HFFc6 (cell line): ENCODE measurements at regions not wholly inside any gene's neighbourhood (a gene's known extent, or its start where the extent isn't known, plus 50 kb on each side); places are given as distances from the start of the nearest gene placed in this dataset.
"Not testable (repeated sequence)": the region's sequence is repeated elsewhere in the genome, so short reads cannot be mapped to it uniquely, and the experiment has no call there.

Source experiments
- DNase-seq: peaks from one replicate; pipeline ENCODE4 v3.0.0-alpha.2; 2018
- H3K27ac Mint-ChIP-seq: 2 replicates; pipeline ENCODE4 v1.8.0; 2020; ENCODE audit warnings: mild to moderate bottlenecking, mixed read lengths
- H3K27me3 Mint-ChIP-seq: 2 replicates; pipeline ENCODE4 v1.8.0; 2021; ENCODE audit warnings: mild to moderate bottlenecking, moderate library complexity, mixed read lengths; ENCODE audit not compliant: insufficient read depth
- H3K36me3 Mint-ChIP-seq: 2 replicates; pipeline ENCODE4 v1.8.0; 2021; ENCODE audit warnings: low read depth, mixed read lengths
- H3K4me1 Mint-ChIP-seq: 2 replicates; pipeline ENCODE4 v1.8.0; 2020; ENCODE audit warnings: low read depth, mixed read lengths
- H3K4me3 Mint-ChIP-seq: 2 replicates; pipeline ENCODE4 v1.8.0; 2020; ENCODE audit warnings: mild to moderate bottlenecking, moderate library complexity, mixed read lengths
- H3K9me3 Mint-ChIP-seq: 2 replicates; pipeline ENCODE4 v1.8.0; 2020; ENCODE audit warnings: mild to moderate bottlenecking, mixed read lengths
- TF ChIP-seq, protein P1 (sequence below): fragments of 200-600 bp; sonication (generic); IDR thresholded peaks from 2 replicates; pipeline ENCODE4 v1.5.0; 2021; ENCODE audit warnings: antibody characterized with exemption, mild to moderate bottlenecking

GRCh38 chr14:28999656-29000055, 233.1 kb downstream of the FOXG1 start:
- Mint-ChIP-seq H3K4me1 (no peaks in the 10 kb centered on the region; the same call in 1 of the 2 replicates), H3K27ac (no peak overlapping the region), H3K27me3 (no peaks in the 10 kb centered on the region; the same call in none of the 2 replicates), H3K4me3 (no peak overlapping the region), H3K36me3 (no peaks in the 10 kb centered on the region), H3K9me3 (no peaks in the 10 kb centered on the region)
- DNase-seq, result no peak
- TF ChIP-seq, protein P1, sequence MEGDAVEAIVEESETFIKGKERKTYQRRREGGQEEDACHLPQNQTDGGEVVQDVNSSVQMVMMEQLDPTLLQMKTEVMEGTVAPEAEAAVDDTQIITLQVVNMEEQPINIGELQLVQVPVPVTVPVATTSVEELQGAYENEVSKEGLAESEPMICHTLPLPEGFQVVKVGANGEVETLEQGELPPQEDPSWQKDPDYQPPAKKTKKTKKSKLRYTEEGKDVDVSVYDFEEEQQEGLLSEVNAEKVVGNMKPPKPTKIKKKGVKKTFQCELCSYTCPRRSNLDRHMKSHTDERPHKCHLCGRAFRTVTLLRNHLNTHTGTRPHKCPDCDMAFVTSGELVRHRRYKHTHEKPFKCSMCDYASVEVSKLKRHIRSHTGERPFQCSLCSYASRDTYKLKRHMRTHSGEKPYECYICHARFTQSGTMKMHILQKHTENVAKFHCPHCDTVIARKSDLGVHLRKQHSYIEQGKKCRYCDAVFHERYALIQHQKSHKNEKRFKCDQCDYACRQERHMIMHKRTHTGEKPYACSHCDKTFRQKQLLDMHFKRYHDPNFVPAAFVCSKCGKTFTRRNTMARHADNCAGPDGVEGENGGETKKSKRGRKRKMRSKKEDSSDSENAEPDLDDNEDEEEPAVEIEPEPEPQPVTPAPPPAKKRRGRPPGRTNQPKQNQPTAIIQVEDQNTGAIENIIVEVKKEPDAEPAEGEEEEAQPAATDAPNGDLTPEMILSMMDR, result no peak

- no peak overlapping the region for H3K27ac Mint-ChIP-seq
- no peaks in the 10 kb centered on the region for H3K27me3 Mint-ChIP-seq
- H3K4me1 Mint-ChIP-seq, result no peaks in the 10 kb centered on the region; the same call in 1 of the 2 replicates
- no peak overlapping the region for H3K4me3 Mint-ChIP-seq
- no peak for DNase-seq
- no peaks in the 10 kb centered on the region for H3K9me3 Mint-ChIP-seq
- TF ChIP-seq, protein P1, result no peak
- no peaks in the 10 kb centered on the region for H3K36me3 Mint-ChIP-seq
Observed at GRCh38 chr14:29005647-29006046, 239.1 kb downstream of the FOXG1 start.

- Mint-ChIP-seq H3K9me3 (no peaks in the 10 kb centered on the region), H3K4me3 (no peak overlapping the region), H3K27me3 (peaks cover under 1% of the 10 kb centered on the region), H3K27ac (no peak overlapping the region), H3K36me3 (no peaks in the 10 kb centered on the region), H3K4me1 (no peaks in the 10 kb centered on the region)
- DNase-seq, result no peak
- TF ChIP-seq, protein P1, result no peak
Observed at GRCh38 chr14:29007990-29008389, 241.4 kb downstream of the FOXG1 start.

DNA sequence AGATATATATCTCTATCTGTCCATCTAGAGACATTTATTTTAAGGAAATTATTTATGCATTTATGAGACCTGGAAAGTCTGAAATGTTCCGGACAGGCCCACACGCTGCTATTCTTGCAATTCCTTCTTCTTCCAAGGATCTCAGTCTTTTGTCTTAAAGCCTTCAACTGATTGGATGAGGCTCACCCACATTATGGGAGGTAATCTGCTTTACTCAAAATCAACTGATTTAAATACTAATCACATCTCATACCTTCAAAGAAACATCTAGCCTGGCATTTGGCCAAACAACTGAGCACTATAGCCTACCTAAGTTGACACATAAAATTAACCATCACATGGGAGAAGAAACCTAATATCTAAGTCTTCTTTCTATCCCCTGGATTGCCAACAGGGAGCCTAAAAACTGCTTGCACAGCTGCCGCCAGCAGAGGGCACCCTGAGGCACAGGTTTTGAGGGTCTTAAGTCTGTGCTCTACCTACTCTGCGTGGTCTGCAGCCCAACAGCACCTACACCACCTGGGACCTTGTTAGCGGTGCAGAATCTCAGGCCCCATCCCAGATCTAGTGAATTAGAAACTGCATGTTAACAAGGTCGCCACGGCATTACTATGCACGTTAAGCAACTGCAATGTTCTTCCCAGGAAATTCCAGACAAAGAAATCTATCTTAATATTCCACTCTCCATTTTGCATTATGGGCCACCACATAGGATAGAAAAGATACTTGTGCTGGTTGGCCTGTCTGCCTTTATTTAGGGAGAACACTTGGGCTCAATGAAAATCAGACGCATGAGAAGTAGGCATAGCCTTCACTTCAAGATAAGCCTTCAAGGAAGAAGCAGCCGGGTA, 249.7 kb downstream of the FOXG1 start:
- Mint-ChIP-seq H3K9me3 (no peaks in the 10 kb centered on the region), H3K27ac (no peak overlapping the region), H3K27me3 (peaks cover 4% of the 10 kb centered on the region), H3K4me1 (no peaks in the 10 kb centered on the region), H3K4me3 (no peak overlapping the region), H3K36me3 (no peaks in the 10 kb centered on the region)
- TF ChIP-seq, protein P1, result peak; percentile 92
- DNase-seq, result peak; percentile 16

- DNase-seq, H3K27me3 Mint-ChIP-seq, H3K4me3 Mint-ChIP-seq, H3K4me1 Mint-ChIP-seq, H3K27ac Mint-ChIP-seq: not testable (repeated sequence)
- H3K9me3 Mint-ChIP-seq, result peaks cover 20% of the 10 kb centered on the region
- peaks cover 17% of the 10 kb centered on the region for H3K36me3 Mint-ChIP-seq
Observed at GRCh38 chr14:29023505-29023904, 256.9 kb downstream of the FOXG1 start.

GRCh38 chr14:29027441-29027840, 260.9 kb downstream of the FOXG1 start:
- H3K4me1 Mint-ChIP-seq, result peaks cover 24% of the 10 kb centered on the region
- not testable (repeated sequence) for H3K4me3 Mint-ChIP-seq, DNase-seq, H3K27ac Mint-ChIP-seq, H3K27me3 Mint-ChIP-seq
- H3K9me3 Mint-ChIP-seq, result peaks cover 20% of the 10 kb centered on the region
- peaks cover 17% of the 10 kb centered on the region for H3K36me3 Mint-ChIP-seq

DNA sequence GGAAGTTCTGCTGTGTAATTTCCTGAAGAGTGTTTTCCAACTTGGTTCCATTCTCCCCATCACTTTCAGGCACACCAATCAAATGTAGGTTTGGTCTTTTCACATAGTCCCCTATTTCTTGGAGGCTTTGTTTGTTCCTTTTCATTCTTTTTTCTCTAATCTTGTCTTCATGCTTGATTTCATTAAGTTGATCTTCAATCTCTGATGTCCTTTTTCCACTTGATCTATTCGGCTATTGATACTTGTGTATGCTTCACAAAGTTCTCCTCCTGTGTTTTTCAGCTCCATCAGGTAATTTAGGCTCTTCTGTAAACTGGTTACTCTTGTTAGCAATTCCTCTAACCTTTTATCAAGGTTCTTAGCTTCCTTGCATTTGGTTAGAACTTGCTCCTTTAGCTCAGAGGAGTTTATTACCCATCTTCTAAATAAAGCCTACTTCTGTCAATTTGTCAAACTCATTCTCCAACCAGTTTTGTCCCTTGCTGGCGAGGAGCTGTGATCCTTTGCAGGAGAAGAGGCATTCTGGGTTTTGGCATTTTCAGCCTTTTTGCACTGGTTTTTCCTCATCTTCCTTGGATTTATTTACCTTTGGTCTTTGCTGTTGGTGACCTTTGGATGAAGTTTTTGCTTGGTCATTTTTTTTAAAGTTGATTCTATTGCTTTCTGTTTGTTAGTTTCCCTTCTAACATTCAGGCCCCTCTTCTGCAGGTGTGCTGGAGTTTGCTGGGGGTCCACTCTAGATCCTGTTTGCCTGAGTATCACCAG, 261.5 kb downstream of the FOXG1 start:
- not testable (repeated sequence) for H3K4me3 Mint-ChIP-seq, DNase-seq, H3K27ac Mint-ChIP-seq, H3K27me3 Mint-ChIP-seq
- peaks cover 17% of the 10 kb centered on the region for H3K36me3 Mint-ChIP-seq
- peaks cover 20% of the 10 kb centered on the region for H3K9me3 Mint-ChIP-seq
- H3K4me1 Mint-ChIP-seq, result peaks cover 24% of the 10 kb centered on the region
